ENCODE measurements at regions not wholly inside any gene's neighbourhood (a gene's known extent, or its start where the extent isn't known, plus 50 kb on each side); places are given as distances from the start of the nearest gene placed in this dataset.

- intact Hi-C loops (cut with micrococcal nuclease), result no loop called here
- Histone ChIP-seq H3K27me3 (ENCODE audit: low read depth) (no peaks in the 10 kb centered on the region), H3K27ac (replicated peaks) (no peak overlapping the region)
These were observed 571.2 kb downstream of the LIG4 start for GRCh38 chr13:107644136-107644535.

GRCh38 chr13:107643615-107644014 is 571.7 kb downstream of the LIG4 start:
- intact Hi-C loops (cut with micrococcal nuclease), result no loop called here
- Histone ChIP-seq H3K9me3 (replicated peaks) (peaks cover 6% of the 10 kb centered on the region), H3K4me3 (no peak overlapping the region), H3K4me1 (no peaks in the 10 kb centered on the region), H3K36me3 (no peaks in the 10 kb centered on the region), H3K27me3 (ENCODE audit: low read depth) (no peaks in the 10 kb centered on the region), H3K27ac (replicated peaks) (no peak overlapping the region)
- TF ChIP-seq CTCF (IDR thresholded peaks at IDR 0.05; ENCODE audit: borderline replicate concordance), result no peak
- DNase-seq, result no peak

More at GRCh38 chr13:107644136-107644535, 571.2 kb downstream of the LIG4 start:
- Histone ChIP-seq H3K36me3 (no peaks in the 10 kb centered on the region), H3K4me3 (no peak overlapping the region), H3K4me1 (no peaks in the 10 kb centered on the region), H3K9me3 (replicated peaks) (peaks cover 6% of the 10 kb centered on the region)
- TF ChIP-seq CTCF (IDR thresholded peaks at IDR 0.05; ENCODE audit: borderline replicate concordance), result no peak
- no peak for DNase-seq

- Histone ChIP-seq H3K4me1 (no peaks in the 10 kb centered on the region), H3K4me3 (no peak overlapping the region), H3K27me3 (ENCODE audit: low read depth) (no peaks in the 10 kb centered on the region), H3K36me3 (no peaks in the 10 kb centered on the region), H3K27ac (replicated peaks) (no peak overlapping the region), H3K9me3 (replicated peaks) (peaks cover 6% of the 10 kb centered on the region)
- no peak for DNase-seq
- intact Hi-C loops (cut with micrococcal nuclease), result no loop called here
- TF ChIP-seq CTCF (IDR thresholded peaks at IDR 0.05; ENCODE audit: borderline replicate concordance), result no peak
These were observed 572.5 kb downstream of the LIG4 start for GRCh38 chr13:107642831-107643230.

- H3K27ac ChIP-seq (replicated peaks), result no peak overlapping the region
- no peak for DNase-seq
- intact Hi-C loops (cut with micrococcal nuclease), result no loop called here
These were observed 573.8 kb downstream of the LIG4 start for GRCh38 chr13:107641574-107641973.

GRCh38 chr13:107625648-107626047 is 589.7 kb downstream of the LIG4 start:
- Histone ChIP-seq H3K27ac (replicated peaks) (no peak overlapping the region), H3K9me3 (replicated peaks) (no peaks in the 10 kb centered on the region), H3K27me3 (ENCODE audit: low read depth) (no peaks in the 10 kb centered on the region), H3K4me1 (no peaks in the 10 kb centered on the region), H3K36me3 (no peaks in the 10 kb centered on the region), H3K4me3 (no peak overlapping the region)
- no peak for TF ChIP-seq CTCF (IDR thresholded peaks at IDR 0.05; ENCODE audit: borderline replicate concordance)
- no peak for DNase-seq
- intact Hi-C loops (cut with micrococcal nuclease), result no loop called here

More at GRCh38 chr13:107641574-107641973, 573.8 kb downstream of the LIG4 start:
- TF ChIP-seq CTCF (IDR thresholded peaks at IDR 0.05; ENCODE audit: borderline replicate concordance), result no peak
- Histone ChIP-seq H3K27me3 (ENCODE audit: low read depth) (no peaks in the 10 kb centered on the region), H3K4me3 (no peak overlapping the region), H3K4me1 (no peaks in the 10 kb centered on the region), H3K9me3 (replicated peaks) (peaks cover 6% of the 10 kb centered on the region), H3K36me3 (no peaks in the 10 kb centered on the region)

- Histone ChIP-seq H3K36me3 (no peaks in the 10 kb centered on the region), H3K4me1 (no peaks in the 10 kb centered on the region), H3K9me3 (replicated peaks) (no peaks in the 10 kb centered on the region), H3K27ac (replicated peaks) (no peak overlapping the region), H3K27me3 (ENCODE audit: low read depth) (no peaks in the 10 kb centered on the region), H3K4me3 (no peak overlapping the region)
- intact Hi-C loops (cut with micrococcal nuclease), result no loop called here
- DNase-seq, result no peak
- no peak for TF ChIP-seq CTCF (IDR thresholded peaks at IDR 0.05; ENCODE audit: borderline replicate concordance)
These were observed 597.8 kb downstream of the LIG4 start for GRCh38 chr13:107617527-107617926.

Measured in left ventricle myocardium inferior (tissue), 1 donor.